Lower lobe of right lung (tissue), 2 donors: ENCODE measurements at regions not wholly inside any gene's neighbourhood (a gene's known extent, or its start where the extent isn't known, plus 50 kb on each side); places are given as distances from the start of the nearest gene placed in this dataset.
"Not testable (repeated sequence)": the region's sequence is repeated elsewhere in the genome, so short reads cannot be mapped to it uniquely, and the experiment has no call there.

ENCODE experiments used
- ATAC-seq, 2 donors: fragments of 200-7000 bp; cut with Tn5 transposase; one replicate each; pipeline ENCODE4 v1.9.1; 2020 to 2022; ENCODE audit warnings: mild to moderate bottlenecking in 2 of 2, moderate library complexity in 2 of 2
- DNase-seq: peaks from one replicate; pipeline ENCODE4 v3.0.0-alpha.2; 2020
- H3K27ac ChIP-seq: fragments of 200-600 bp; one replicate; pipeline ENCODE4 v1.8.0; 2022
- H3K27me3 ChIP-seq: fragments of 200-600 bp; one replicate; pipeline ENCODE4 v1.8.0; 2022; ENCODE audit warnings: low read depth
- H3K36me3 ChIP-seq: fragments of 200-600 bp; one replicate; pipeline ENCODE4 v1.8.0; 2022; ENCODE audit warnings: mild to moderate bottlenecking
- H3K4me1 ChIP-seq: fragments of 200-600 bp; one replicate; pipeline ENCODE4 v1.8.0; 2022
- H3K4me3 ChIP-seq: fragments of 200-600 bp; one replicate; pipeline ENCODE4 v1.8.0; 2022; ENCODE audit warnings: mild to moderate bottlenecking
- H3K9me3 ChIP-seq: fragments of 200-600 bp; one replicate; pipeline ENCODE4 v1.8.0; 2022
- CTCF ChIP-seq: fragments of 200-600 bp; IDR thresholded peaks from one replicate; pipeline ENCODE4 v1.8.0; 2022; ENCODE audit warnings: antibody characterized with exemption, mild to moderate bottlenecking
- intact Hi-C: fragments of 100-400 bp; cut with DNase I; formaldehyde crosslinking; loops from one replicate; pipeline ENCODE4 v1.11.0; 2022
- donor health status: DM: no; HTN: yes; CAD: no; lungs with severe emphysema.

GRCh38 chr9:86486891-86487837, 133.0 kb upstream of the TUT7 start:
- intact Hi-C loops, result loop anchor here (5.0 kb wide), 1 partner anchor 840 kb away; no protein-coding TSS in a partner anchor

GRCh38 chr9:86485359-86485758, 131.1 kb upstream of the TUT7 start:
- no peak for ATAC-seq
- no peaks in the 10 kb centered on the region for H3K27me3 ChIP-seq
- no peak overlapping the region for H3K4me3 ChIP-seq
- no peak for TF ChIP-seq CTCF
- H3K9me3 ChIP-seq, result no peaks in the 10 kb centered on the region
- H3K27ac ChIP-seq, result no peak overlapping the region
- DNase-seq, result no peak
- H3K36me3 ChIP-seq, result no peaks in the 10 kb centered on the region
- H3K4me1 ChIP-seq, result no peaks in the 10 kb centered on the region
- intact Hi-C loops, result loop anchor here (5.0 kb wide), 1 partner anchor 842 kb away; no protein-coding TSS in a partner anchor

More at GRCh38 chr9:86486891-86487837, 133.0 kb upstream of the TUT7 start:
- DNase-seq (no peak), ATAC-seq (peak; percentile 48 to 78)
- Histone ChIP-seq H3K4me3 (no peak overlapping the region), H3K36me3 (no peaks in the 10 kb centered on the region), H3K9me3 (no peaks in the 10 kb centered on the region), H3K4me1 (no peaks in the 10 kb centered on the region), H3K27ac (no peak overlapping the region), H3K27me3 (no peaks in the 10 kb centered on the region)
- TF ChIP-seq CTCF, result peak; percentile 69

- Histone ChIP-seq H3K4me3 (no peak overlapping the region), H3K9me3 (no peaks in the 10 kb centered on the region), H3K4me1 (no peaks in the 10 kb centered on the region), H3K36me3 (no peaks in the 10 kb centered on the region), H3K27ac (no peak overlapping the region), H3K27me3 (no peaks in the 10 kb centered on the region)
- ATAC-seq, result no peak
- intact Hi-C loops, result no loop called here
- DNase-seq, result no peak
- no peak for TF ChIP-seq CTCF
Measured at GRCh38 chr9:86483496-86483895, 129.3 kb upstream of the TUT7 start.

GRCh38 chr9:86481466-86481865, 127.3 kb upstream of the TUT7 start:
- ATAC-seq, result no peak

GRCh38 chr9:86475255-86475654, 121.0 kb upstream of the TUT7 start:
- H3K4me1 ChIP-seq, H3K9me3 ChIP-seq, H3K36me3 ChIP-seq, H3K4me3 ChIP-seq, DNase-seq, intact Hi-C loops, ATAC-seq, H3K27me3 ChIP-seq, H3K27ac ChIP-seq: not testable (repeated sequence)

More at GRCh38 chr9:86481466-86481865, 127.3 kb upstream of the TUT7 start:
- Histone ChIP-seq H3K4me3 (no peak overlapping the region), H3K4me1 (no peaks in the 10 kb centered on the region), H3K36me3 (no peaks in the 10 kb centered on the region), H3K9me3 (no peaks in the 10 kb centered on the region), H3K27ac (no peak overlapping the region), H3K27me3 (no peaks in the 10 kb centered on the region)
- intact Hi-C loops, result no loop called here
- no peak for DNase-seq
- no peak for TF ChIP-seq CTCF
